Esophagus muscularis mucosa (tissue), 4 donors: ENCODE measurements at regions not wholly inside any gene's neighbourhood (a gene's known extent, or its start where the extent isn't known, plus 50 kb on each side); places are given as distances from the start of the nearest gene placed in this dataset.

Experiments
- CTCF ChIP-seq, 3 experiments: fragments of 200-600 bp in 2 of 3; fragments of 450-650 bp in 1 of 3; sonication (generic) in 2 of 3; IDR thresholded peaks; one replicate each; pipeline ENCODE4 v1.5.1; 2017 to 2019; ENCODE audit warnings: antibody characterized with exemption in 3 of 3, mild to moderate bottlenecking in 2 of 3, moderate library complexity in 1 of 3
- EP300 ChIP-seq: sonication (generic); formaldehyde crosslinking; IDR thresholded peaks from one replicate; pipeline ENCODE4 v1.6.1; 2017; ENCODE audit warnings: antibody characterized with exemption
- POLR2A ChIP-seq: fragments of 450-650 bp; IDR thresholded peaks from one replicate; pipeline ENCODE4 v1.6.1; 2017; ENCODE audit warnings: antibody characterized with exemption, moderate library complexity, mild to moderate bottlenecking, low read depth
- POLR2AphosphoS5 ChIP-seq, 2 donors: sonication (generic); formaldehyde crosslinking; IDR thresholded peaks; one replicate each; pipeline ENCODE4 v1.6.1; 2017; ENCODE audit warnings: antibody characterized with exemption in 2 of 2

DNA sequence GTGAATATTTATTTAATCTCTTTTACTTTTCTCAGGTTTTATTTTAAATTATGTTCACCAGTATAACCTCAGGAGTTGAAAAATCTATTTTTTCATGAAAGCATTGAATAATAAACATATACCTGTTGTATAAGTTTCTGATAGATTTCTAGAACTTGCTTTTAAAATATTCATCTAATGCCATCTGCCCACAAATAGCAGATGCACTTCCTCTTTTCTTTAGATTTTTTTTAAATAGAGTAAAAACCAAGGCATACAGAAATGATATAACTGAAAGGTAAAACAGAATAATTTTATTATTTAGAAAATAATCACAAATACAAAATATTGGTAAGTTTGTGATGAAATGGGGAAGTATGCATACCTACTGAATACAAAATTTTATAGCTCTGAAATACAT is 130.7 kb upstream of the PRMT6 start:
- TF ChIP-seq CTCF (IDR thresholded peaks at IDR 0.05) (no peak), EP300 (no peak), POLR2AphosphoS5 (IDR thresholded peaks at IDR 0.05) (no peak), POLR2A (no peak)
